SK-N-MC (cell line): ENCODE measurements at regions not wholly inside any gene's neighbourhood (a gene's known extent, or its start where the extent isn't known, plus 50 kb on each side); places are given as distances from the start of the nearest gene placed in this dataset.

Experiments
- DNase-seq: peaks from one replicate; pipeline ENCODE4 v3.0.0-alpha.2; 2011; ENCODE audit warnings: low read depth, low spot score
- H3K27ac ChIP-seq: fragments of 200-600 bp; sonication (generic); 2 replicates; pipeline ENCODE4 v1.5.1; 2016; ENCODE audit warnings: mixed run types
- H3K36me3 ChIP-seq: fragments of 200-600 bp; sonication (generic); 2 replicates; pipeline ENCODE4 v1.6.1; 2017; ENCODE audit warnings: antibody characterized with exemption, low read length, mixed read lengths; ENCODE audit not compliant: insufficient read depth
- H3K4me3 ChIP-seq: fragments of 200-600 bp; sonication (generic); 2 replicates; pipeline ENCODE4 v1.5.1; 2016
- H3K9ac ChIP-seq: fragments of 200-600 bp; sonication (generic); 2 replicates; pipeline ENCODE4 v1.8.0; 2017; ENCODE audit warnings: mixed run types, mixed read lengths; ENCODE audit not compliant: insufficient read length
- H3K9me3 ChIP-seq: fragments of 200-600 bp; sonication (generic); 2 replicates; pipeline ENCODE4 v1.6.1; 2017; ENCODE audit warnings: low read depth, mild to moderate bottlenecking, antibody characterized with exemption, low read length, moderate library complexity, mixed read lengths
- EZH2 ChIP-seq: fragments of 200-600 bp; sonication (generic); IDR thresholded peaks from one replicate; pipeline ENCODE4 v1.6.1; 2017; ENCODE audit warnings: antibody characterized with exemption
- FOXP2 ChIP-seq: optimal IDR thresholded peaks from 2 replicates; pipeline ENCODE3; 2011; ENCODE audit warnings: mild to moderate bottlenecking, moderate library complexity; ENCODE audit not compliant: insufficient read depth; ENCODE audit errors: extremely low read length, control extremely low read depth
- POLR2AphosphoS5 ChIP-seq: IDR thresholded peaks from 2 replicates; pipeline ENCODE4 v1.6.1; 2012; ENCODE audit warnings: mild to moderate bottlenecking, low read depth, low read length, borderline replicate concordance

DNA sequence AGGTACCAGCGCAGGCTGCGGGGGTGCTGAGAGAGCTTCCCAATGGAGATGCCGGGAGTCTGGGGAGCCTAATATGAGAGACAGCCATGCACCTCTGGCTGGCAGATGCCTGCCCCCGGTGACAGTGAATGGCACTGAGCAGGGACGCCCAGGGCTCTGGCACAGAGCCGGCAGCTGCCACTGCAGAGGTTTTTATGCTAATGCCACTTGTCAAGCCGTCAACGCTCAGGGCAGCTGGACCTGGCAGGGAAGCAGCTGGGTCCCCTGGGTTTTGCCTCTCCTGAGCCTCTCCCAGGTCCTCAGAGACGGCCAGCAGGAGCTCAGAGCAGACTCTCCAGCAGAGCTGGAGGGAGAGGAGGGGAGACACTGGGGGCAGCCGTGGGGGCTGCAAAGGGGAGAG is 573.6 kb downstream of the BUD13 start:
- Histone ChIP-seq H3K27ac (no peak overlapping the region), H3K4me3 (no peak overlapping the region), H3K9me3 (no peaks in the 10 kb centered on the region), H3K36me3 (no peaks in the 10 kb centered on the region), H3K9ac (no peak overlapping the region)
- no peak for DNase-seq
- TF ChIP-seq FOXP2 (no peak), POLR2AphosphoS5 (no peak), EZH2 (no peak)

DNA sequence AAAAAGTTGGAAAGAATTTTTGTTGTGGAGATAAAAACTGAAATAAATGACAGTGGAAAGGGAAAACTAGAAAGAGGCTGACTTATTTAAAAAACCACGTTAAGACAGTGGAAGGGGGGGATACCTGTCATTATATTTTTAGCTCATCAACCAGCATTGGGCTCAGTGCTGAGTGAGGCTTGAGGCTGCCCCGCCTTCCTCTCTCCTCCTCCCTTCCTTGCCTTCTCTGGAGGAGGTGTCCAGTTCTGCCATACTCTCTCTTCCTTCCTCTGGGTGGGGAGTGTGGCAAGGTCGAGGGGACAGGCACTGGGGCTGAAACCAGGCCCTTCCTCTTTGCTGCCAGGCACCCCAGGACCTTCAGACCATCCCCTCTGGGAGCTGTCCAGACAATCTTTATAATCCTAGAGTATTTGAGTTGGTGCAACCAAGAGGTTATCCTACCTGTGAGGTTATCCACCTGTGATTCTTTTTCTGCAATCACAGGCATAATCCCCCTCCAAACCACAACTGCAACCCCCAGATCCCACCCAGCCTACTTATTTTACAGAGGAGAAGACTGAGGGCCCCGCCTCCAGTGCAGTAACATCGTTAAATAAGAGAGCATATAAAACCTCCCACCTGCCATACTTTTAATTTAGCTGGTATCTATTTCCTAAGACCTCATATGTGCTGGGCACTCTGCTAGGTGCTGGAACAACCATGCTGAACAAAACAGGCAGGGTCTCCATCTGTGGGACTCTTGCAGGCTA is 578.5 kb downstream of the BUD13 start:
- Histone ChIP-seq H3K9me3 (no peaks in the 10 kb centered on the region), H3K27ac (no peak overlapping the region), H3K4me3 (no peak overlapping the region), H3K9ac (no peak overlapping the region), H3K36me3 (no peaks in the 10 kb centered on the region)
- TF ChIP-seq FOXP2 (no peak), EZH2 (no peak), POLR2AphosphoS5 (no peak)
- no peak for DNase-seq

DNA sequence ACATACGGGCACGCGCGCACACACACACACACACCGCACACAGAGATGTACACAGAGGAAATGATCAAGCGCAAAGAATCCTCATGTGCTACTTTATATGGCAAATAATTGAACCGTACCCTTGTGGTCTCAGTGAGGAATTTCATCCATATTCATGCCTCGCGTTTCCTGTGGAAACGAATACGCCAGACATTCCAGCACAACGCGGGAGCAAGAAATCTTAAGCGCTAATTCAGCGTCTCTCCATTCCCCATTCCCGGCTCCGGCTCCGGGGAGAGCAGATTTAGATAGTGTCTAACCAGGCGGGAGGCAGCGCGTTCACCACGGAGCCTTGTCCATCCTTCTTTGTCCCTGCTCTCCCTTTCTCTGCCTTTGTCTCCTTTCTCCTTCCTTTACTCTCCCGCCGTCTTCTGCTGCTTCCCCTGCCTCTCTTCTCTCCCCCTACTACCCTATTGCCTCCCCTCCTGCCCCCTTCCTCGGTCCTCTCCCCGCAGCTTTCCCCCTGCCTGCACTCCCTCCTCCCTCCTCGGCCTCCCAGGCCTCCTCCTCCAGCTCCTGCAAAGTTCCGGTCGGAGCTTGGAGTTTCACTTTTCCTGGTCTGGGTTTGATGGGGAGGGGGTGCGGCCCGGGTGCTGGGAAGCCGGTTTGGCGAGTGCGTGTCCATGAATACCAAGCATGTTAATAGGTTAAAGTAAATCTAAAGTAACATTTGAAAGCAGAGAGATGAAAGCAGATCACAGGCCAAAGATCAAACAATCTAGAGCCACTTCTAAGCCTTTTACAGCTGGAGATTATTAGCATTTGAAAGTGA is 579.3 kb downstream of the BUD13 start:
- peak; percentile 39 for DNase-seq
- Histone ChIP-seq H3K9me3 (no peaks in the 10 kb centered on the region), H3K9ac (no peak overlapping the region), H3K36me3 (no peaks in the 10 kb centered on the region), H3K4me3 (peak overlapping the region; percentile 67), H3K27ac (no peak overlapping the region)
- no peak for TF ChIP-seq FOXP2
- TF ChIP-seq POLR2AphosphoS5, result no peak
- no peak for TF ChIP-seq EZH2

DNA sequence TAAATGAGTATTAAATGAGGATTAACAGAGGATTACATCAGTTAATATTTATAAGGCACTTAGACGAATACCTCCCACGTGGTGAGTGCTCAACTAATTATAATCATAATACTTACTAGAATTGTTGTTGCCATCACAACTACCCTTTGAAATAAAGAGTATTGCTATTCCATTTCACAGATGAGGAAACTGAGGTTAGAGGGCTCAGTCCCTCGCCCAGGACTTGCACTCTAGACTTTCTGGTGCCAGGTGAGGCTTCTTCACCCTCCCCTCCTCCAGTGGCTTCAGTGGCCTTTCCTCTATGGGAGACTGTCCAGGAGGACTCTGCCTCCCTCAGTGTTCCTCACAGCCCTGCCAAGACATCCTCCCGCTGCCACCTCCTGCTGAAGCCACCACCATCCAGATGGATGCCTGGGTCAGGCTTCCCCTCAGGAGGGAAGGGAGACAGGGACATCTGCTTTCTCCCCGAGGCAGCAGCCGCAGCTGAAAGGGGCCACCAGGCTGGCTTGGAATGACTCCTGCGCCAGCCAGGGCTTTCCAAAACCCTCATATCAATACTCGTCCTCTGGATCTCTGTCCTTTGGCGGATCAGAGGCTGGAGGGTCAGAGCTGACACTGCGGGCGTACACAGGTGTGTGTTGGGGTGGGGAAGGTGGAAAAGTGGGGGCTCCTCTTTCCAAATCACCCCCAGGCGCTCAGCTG is 580.1 kb downstream of the BUD13 start:
- TF ChIP-seq FOXP2 (no peak), EZH2 (no peak), POLR2AphosphoS5 (no peak)
- DNase-seq, result no peak
- Histone ChIP-seq H3K9me3 (no peaks in the 10 kb centered on the region), H3K27ac (no peak overlapping the region), H3K36me3 (no peaks in the 10 kb centered on the region), H3K9ac (no peak overlapping the region), H3K4me3 (peak overlapping the region; percentile 67; the same call in 1 of the 2 replicates)

DNA sequence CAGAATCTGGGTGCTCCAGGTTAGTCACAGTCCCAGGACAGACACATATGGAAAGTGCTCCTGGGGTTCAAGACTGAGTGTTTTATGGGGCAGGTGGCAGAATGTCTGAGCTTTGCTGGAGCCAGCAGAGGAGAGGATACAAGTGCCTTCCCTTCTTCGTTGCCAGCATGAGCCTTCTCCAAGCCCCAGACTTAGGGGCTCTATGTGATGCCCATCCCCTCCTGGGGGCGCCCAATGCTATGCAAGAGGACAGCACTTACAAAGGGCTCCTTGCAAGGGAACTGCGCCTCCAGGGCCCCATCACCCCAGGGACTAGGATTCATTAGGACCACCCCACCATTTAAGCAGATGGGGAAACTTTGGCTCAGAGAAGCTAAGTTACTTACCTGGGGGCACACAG is 581.9 kb downstream of the BUD13 start:
- H3K4me3 ChIP-seq, result no peak overlapping the region
- DNase-seq, result no peak
- H3K27ac ChIP-seq, result no peak overlapping the region
- no peaks in the 10 kb centered on the region for H3K36me3 ChIP-seq
- no peaks in the 10 kb centered on the region for H3K9me3 ChIP-seq
- TF ChIP-seq FOXP2, result no peak
- TF ChIP-seq POLR2AphosphoS5, result no peak
- no peak for TF ChIP-seq EZH2
- no peak overlapping the region for H3K9ac ChIP-seq

DNA sequence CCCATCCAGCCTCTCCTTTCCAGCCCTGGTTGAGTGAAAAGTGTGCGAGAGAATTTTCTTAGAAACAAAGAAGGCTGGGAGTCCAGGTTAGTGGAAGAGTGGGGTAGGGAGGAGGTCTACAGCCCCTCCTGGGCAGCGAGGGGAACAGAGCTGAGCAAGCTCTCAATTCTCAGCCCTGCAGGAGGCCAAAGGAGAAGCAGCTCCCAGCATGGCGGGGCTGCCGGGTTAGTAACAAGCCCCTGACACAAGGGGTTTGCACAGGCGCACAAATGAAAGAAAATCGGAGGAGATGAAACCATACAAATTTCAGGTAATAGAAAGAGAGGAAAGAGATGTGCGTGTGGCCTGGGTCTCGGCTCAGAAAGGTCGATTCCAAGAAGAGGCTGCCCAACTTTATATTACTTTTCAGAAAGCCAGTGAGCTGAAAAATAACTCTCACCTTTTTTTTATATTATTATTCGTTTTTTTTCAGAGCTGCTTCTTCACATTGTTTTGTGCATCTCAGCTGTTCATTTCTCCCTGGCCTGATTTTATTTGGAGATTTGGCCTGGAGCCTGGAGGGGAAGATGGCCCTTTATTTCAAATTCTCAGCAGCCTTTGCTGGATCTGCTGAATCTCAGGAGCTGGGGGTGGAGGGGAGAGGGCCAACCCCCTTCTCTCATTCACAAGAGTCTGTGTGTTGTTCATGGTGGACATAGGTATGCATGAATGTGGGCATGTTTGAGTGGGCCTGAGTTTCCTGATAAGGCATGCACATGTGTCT is 583.2 kb downstream of the BUD13 start:
- no peak overlapping the region for H3K9ac ChIP-seq
- H3K27ac ChIP-seq, result no peak overlapping the region
- no peaks in the 10 kb centered on the region for H3K9me3 ChIP-seq
- TF ChIP-seq FOXP2, result no peak
- TF ChIP-seq POLR2AphosphoS5, result no peak
- TF ChIP-seq EZH2, result no peak
- H3K36me3 ChIP-seq, result no peaks in the 10 kb centered on the region
- no peak overlapping the region for H3K4me3 ChIP-seq
- DNase-seq, result no peak

DNA sequence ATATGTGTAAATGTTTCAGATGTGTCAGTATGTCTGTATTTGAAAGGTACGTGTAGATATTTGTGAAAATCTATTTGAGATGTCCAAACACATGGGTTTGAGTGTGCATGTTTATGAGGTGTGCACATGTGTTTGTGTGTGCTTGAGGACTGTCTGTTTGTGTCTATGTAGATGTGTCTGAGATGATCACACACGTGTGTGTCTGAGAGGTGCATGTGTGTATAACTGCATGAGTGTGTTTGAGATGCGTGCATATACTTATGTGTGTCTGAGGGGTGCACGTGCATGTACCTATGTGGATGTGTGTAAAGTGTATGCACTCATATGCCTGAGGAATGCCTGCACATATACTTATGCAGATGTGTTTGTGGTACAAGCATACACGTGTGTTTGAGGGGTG is 584.4 kb downstream of the BUD13 start:
- TF ChIP-seq FOXP2, result no peak
- TF ChIP-seq POLR2AphosphoS5, result no peak
- no peak for TF ChIP-seq EZH2
- H3K9ac ChIP-seq, result no peak overlapping the region

DNA sequence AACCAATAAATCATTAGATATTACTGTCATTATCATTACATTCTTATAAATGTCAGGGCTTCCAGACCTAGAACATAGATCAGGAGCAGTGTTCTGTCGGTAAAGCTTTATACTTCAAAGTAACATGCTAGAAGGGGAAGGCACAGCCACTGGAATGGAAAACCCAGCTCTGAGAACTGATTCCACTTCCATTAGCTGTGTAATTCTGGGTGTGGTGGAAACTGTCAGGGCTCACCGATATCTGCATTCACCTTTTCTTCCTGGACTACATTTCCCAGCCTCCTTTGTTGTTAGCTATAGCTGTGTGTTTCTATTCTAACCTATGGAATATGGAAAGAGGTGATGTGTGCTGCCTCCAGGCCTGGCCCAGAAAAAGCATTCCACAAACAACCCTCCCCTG is 585.8 kb downstream of the BUD13 start:
- DNase-seq, result no peak
- H3K27ac ChIP-seq, result no peak overlapping the region
- H3K9me3 ChIP-seq, result no peaks in the 10 kb centered on the region
- TF ChIP-seq FOXP2 (no peak), POLR2AphosphoS5 (no peak), EZH2 (no peak)
- no peaks in the 10 kb centered on the region for H3K36me3 ChIP-seq
- no peak overlapping the region for H3K4me3 ChIP-seq
- no peak overlapping the region for H3K9ac ChIP-seq

More for the DNA sequence above, 584.4 kb downstream of the BUD13 start:
- no peaks in the 10 kb centered on the region for H3K9me3 ChIP-seq
- H3K4me3 ChIP-seq, result no peak overlapping the region
- H3K36me3 ChIP-seq, result no peaks in the 10 kb centered on the region
- H3K27ac ChIP-seq, result no peak overlapping the region
- DNase-seq, result no peak
